Skin epidermis (tissue), 12 donors: ENCODE measurements at regions not wholly inside any gene's neighbourhood (a gene's known extent, or its start where the extent isn't known, plus 50 kb on each side); places are given as distances from the start of the nearest gene placed in this dataset.

Experiments
- H3K27ac ChIP-seq, 21 experiments: fragments of 200-600 bp; sonication (generic) in 11 of 21; one replicate each; pipeline ENCODE4 v1.5.0; 2020; ENCODE audit warnings: mild to moderate bottlenecking in 3 of 21, inconsistent platforms in 2 of 21, moderate library complexity in 2 of 21
- H3K4me3 ChIP-seq, 7 experiments: fragments of 200-600 bp; sonication (generic) in 2 of 7; one replicate each; pipeline ENCODE4 v1.5.0; 2020; ENCODE audit warnings: inconsistent platforms in 2 of 7, mild to moderate bottlenecking in 2 of 7, moderate library complexity in 1 of 7

GRCh38 chr7:84247591-84247990 is 53.0 kb upstream of the SEMA3A start:
- peak overlapping the region in 1 of 21 experiments; percentile 16 for H3K27ac ChIP-seq
- no peak overlapping the region for H3K4me3 ChIP-seq

- Histone ChIP-seq H3K4me3 (no peak overlapping the region), H3K27ac (no peak overlapping the region)
These were observed 51.2 kb upstream of the SEMA3A start for GRCh38 chr7:84245835-84246234.
